GM18873 (cell line): ENCODE measurements at regions not wholly inside any gene's neighbourhood (a gene's known extent, or its start where the extent isn't known, plus 50 kb on each side); places are given as distances from the start of the nearest gene placed in this dataset.

ENCODE experiments used
- ATAC-seq: cut with Tn5 transposase; IDR thresholded peaks from one replicate; pipeline ENCODE4 v1.9.1; 2021; ENCODE audit warnings: mild to moderate bottlenecking, moderate library complexity, moderate number of reproducible peaks; ENCODE audit not compliant: unreplicated experiment, low FRiP score

DNA sequence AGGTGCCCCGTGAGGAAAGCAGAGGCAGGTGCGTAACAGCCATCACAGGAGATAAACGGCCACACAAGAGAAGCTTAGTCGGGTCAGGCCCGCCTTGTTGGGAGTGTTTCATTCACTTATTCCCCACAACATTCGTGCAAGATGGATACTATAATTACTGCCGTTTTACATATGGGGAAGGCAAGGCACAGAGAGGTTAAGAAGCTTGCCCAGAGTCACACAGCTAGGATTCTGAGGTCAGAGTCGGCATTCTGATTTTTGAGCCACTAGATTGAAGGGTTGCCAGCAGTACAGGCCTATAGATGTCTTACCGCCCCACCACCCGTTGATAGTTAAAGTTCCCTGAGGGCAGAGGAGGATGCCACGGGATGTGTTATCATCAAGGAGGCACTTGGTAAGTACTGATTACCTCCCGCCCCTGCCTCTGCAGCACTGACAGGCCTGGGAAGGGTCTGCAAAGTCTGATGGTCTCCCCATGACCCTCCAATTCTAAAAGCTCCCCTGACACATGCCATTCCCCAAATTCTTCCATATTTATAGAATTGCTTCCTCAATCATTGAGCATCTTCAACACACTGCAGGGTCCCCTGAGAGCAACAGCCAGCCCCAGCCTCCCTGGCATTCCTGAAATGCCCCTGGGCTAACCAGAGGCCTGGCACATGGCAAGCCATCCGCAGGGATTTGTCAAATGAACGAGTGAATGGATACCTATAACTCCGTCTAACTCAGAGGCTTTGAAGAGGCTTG is 74.7 kb upstream of the CLDN14 start:
- no peak for ATAC-seq

DNA sequence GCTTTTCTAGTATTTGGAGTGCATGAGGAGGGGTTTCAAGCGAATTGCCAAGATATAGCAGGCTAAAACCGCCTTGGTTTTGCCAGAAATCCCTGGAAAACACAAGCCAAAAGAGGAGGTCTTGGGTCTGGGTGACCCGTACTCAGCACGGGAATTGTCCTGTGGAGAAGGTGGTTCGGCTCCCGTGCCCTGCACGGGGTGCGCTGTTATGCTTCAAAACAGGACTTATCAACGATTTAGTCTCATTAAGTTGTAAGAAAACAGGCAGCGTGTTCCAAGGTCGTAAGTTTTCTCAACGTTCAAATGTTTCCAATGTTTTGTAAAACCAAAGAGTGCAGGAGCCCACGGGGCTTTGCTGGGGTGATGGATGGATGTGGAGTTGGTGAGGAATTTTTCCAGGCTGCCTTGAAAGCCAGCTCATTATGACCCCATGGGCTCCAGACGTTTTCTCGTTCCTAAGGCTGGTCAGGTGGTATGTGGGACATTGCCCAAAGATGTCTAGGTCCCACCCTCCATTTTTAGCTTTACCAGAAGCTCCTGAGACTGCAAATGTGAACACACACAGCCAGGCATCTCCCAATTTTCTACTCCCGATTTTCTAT is 75.4 kb upstream of the CLDN14 start:
- ATAC-seq: no peak

DNA sequence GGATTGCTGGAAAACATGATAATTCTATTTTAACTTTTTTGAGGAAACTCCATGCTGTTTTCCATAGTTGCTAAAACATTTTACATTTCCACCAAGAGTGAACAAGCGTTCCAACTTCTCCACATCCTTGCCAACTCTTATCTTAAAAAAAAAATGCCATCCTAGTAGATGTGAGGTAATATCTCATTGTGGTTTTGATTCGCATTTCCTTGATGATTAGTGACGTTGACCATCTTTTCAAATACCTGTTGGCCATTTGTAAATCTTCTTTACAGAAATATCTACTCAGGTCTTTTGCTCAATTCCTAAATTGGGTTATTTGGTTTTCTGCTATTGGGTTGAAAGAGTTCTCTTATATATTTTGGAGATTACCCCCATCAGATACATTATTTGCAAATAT is 77.4 kb upstream of the CLDN14 start:
- no peak for ATAC-seq

DNA sequence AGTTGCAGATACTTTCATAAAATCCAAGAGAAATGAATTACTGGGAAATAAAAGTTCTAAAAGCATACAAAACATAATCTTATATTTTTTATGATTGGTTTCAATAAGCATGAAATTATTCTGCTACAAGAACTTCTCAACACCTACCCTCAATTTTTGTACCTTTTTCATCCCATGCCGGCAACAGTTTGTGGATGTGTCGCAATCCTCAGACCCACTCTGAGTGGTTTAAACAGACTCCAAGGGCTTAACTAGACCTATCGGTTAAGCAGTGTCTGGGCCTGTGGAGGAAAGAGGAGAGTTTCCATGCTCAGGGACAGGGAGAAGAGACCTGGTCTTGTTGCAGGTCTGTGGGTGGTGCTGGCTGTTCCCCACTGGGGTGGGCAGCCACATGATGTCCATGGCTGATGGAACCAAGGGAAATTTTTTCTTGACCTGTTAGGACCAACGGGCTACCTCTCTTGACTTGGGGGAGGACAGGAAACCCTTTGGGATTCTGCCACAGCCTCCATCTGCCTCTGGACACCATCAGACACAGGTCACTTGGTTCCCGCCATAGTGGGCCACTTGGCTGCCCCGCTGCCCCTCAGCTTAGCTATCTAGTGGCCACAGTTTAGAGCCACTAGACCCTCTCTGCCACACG is 81.1 kb upstream of the CLDN14 start:
- no peak for ATAC-seq

DNA sequence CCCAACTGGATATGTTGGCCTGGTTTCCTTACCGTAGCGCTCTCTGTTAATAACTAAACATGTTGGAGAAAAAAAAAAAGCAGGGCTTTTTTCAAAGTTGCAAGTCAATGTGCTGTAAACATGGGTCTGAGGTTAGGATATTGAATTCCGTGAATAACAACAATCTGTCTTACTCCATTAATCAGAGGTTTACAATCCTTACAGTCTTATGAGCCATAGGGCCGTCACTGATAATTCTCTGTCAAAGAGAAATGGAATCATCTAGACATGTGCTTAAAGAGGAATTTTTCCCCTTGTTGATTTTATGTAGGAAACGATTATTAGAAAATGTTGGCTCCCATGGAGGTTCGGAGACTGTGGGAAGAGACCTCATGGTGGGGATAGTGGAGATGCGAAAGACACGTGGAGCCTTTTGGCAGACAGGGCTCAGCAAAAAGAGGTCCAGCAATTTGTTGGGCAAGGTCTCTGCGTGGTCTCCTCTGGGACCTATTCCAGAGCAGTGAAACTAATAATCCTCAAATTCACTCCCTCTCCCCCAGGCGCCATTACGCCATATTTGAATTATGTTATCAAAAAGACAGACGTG is 83.5 kb upstream of the CLDN14 start:
- no peak for ATAC-seq

DNA sequence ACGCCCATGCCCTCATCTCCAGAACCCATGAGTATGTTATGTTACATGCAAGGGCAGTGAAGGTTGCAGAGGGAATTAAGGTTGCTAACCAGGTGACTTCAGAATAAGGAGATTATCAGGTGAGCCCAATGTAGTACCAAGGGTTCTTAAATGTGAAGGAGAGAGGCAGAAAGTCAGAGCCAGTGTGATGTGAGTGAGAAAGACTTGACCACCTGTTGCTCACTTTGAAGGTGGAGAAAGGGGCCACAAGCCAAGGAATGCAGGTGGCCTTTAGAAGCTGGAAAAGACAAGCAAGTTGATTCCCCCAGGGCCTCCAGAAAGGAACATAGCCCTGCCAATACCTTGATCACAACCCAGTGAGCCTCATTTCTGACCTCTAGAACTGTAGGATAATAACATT is 84.7 kb upstream of the CLDN14 start:
- ATAC-seq: no peak

DNA sequence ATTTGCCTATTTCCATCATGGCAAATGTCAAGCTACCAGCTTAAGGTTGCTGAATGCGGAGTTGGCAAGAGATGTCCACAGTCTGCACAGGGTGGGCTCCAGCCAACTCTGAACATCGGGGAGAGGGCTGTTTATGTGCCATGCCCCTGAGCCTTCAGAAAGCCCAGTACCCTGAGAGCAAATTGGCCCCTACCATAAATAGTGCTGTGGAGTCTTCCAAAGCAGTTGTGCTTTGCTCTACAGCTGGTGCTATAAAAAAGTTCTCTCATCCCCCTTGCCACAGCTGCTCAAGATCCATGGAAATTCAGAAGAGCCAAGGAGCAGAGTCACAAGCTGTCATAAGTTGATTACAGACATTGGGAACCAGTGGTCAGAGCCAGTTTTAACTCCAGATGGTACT is 85.6 kb upstream of the CLDN14 start:
- ATAC-seq: no peak

DNA sequence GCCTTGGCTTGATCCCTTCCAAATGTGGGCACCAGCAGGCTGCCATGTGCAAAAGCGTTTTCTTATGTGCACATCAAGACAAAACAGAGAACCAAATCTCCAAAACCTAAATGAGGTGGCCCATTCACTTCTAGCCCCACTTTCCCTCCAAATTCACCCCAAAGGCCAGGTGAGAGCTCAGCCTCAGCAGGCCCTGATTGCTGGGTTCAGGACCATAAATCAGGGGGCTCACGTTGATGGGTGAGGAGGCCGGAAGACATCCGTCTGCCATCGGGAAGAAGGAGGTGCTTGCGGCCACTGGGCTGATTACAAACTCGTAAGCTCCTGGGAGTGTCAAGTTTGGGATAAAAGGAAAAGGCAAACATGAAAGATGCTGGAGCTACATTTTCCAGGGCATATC is 86.7 kb upstream of the CLDN14 start:
- no peak for ATAC-seq

DNA sequence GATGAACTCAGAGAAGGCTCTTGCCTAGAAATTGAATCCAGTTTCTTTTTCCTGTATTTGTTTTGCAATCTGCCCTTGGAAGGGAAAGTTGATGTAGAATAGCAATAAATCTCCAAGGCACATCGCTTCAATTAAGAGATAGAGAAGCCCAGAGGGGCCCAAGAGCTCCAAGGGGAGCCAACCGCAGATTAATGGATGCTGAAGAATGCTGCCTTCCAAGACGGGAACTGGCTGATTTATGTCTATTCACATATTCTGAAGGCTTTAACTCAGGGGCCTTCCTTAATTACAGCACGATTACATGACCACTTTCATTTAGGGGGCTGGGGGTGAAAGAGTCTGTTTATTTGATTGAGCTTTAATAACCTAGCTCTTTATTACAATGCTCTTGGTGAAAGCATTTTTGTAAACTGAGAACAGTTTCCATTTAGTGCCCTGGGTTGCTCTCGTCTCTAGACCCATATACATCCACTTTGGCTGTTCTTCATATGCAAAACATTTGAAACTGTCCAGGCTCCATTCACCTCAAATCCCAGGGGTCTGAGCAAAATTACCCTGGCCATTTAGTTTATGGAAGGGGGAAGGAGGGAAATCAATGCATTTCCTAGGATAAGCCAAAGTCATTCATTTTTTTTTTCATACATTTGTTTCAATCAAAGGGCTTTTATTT is 87.4 kb upstream of the CLDN14 start:
- ATAC-seq: no peak

DNA sequence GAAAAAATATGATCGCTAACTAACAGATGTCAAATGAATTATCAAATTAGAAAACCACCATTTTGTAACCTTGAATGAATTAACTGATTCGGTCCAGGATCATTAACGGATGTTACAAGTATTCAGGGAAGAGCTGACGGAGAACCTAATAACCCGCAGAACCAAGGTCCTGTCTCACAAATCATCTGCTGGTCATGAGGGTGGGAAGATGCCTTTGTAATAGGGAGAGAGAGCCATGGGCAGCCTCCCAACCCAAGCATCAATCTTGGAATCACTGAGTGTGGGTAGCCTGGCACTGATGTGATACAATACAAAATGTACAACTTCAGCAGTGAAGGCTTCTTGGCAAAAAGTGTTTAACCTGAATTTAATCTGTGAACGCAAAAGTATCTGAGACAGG is 89.6 kb upstream of the CLDN14 start:
- no peak for ATAC-seq

DNA sequence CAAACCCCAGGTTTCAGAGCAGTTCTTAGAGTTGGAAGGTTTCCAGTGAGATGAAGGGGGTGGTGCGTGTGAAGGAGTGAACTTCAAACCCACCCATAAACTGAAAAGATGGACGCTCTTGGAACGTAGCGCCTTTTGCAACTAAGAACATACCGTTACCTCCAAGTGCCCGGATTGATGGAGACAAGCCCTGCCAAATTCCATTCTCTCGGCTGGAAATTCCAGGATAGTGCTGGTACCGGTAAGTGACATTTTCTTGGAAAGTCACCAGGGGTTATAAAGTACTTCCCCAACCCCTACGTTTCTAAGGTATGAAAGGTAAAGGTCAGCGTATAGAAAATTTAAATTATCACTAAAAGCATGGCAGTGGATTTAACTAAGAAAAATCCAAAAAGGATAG is 91.6 kb upstream of the CLDN14 start:
- no peak for ATAC-seq

DNA sequence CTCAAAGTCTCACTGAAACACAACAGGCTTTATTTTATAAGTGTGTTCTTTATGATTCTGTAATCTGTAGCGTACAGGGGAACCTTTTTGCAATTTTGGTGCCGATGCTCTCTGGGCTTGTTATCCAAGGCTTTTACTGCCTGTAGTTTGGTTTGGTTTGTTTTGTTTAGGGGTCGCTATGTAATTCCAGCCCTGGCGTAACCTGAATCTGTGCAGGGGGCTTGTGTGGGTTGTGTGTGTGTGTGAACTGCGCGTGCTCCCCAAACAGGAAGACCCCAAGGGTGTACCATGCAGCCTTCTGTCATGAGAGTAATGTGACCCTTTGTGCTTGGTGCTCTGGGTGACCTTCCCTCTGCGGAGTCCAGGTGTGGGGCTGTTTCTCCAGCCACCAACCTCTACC is 92.1 kb upstream of the CLDN14 start:
- no peak for ATAC-seq

DNA sequence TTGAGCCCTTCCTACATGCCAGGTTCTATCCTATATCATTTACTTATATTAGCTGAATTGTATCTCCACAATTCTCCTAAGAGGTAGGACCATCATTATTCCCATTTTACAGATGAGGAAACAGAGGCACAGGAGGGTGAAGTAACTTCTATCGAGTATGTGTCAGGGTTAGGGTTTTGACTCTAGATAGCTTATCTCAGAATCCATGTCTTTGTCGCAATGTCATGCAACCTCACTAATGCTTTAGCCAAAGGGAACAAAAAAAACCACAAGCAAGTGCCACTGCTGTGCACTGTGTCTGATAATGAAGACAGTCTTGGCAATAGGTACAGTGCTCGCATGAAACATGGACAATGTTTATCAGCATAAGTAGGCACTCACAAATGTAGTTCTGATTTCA is 95.4 kb upstream of the CLDN14 start:
- no peak for ATAC-seq

DNA sequence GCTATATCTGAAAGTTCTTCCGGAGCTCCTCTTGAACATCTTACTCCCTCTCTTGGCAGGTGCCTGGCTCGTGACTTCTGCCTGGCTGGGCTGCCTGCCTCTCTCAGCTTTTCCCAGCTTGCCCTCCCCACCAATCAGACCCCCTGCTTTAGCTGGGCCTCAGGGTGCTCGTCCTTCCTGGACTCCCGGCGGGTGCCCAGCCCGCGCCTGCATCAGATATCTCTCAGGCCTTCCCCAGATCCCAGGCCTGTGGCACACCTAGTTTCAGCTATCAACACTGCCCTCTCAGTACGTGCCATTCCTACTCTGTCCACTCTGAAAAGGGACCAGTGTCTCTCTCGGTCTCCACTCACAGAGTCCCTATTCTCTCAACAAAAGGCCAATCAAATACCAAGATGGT is 96.5 kb upstream of the CLDN14 start:
- no peak for ATAC-seq

DNA sequence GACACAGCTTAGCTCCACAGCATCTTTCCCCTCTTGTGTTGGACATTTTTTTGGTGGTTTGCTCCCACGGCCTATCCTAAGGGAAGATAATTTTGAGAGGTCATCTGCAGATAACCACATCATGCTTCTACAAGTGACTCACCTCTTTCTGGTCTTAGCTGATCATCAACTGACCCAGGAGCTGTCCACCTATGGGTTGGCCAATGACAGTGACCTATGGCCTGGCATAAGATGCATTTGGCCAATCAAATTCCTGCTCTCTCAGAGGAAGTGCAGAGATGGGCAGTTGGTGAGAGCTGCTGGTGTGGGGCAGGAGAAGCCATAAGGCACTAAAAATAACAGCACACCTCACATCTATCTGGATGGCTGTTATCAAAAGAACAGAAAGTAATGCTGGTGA is 100.0 kb upstream of the CLDN14 start:
- no peak for ATAC-seq

DNA sequence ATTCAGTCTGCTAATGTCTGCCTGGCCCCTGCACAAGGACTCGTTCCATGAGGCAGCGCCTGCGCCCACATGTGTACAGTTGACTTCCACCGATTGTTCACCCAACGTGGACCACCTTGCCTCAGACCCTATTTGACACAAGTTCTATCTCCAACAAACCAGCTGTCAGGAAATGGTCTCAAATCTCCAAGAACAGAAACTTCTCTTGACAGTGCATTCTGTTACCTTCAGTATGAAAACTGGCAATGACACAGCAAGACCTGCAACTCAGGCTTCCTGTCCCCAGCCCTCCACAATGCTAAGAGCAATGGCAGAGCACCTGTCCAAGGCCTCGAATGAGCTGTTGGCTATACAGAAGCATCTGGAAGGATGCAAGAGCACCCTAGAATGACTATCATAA is 102.3 kb upstream of the CLDN14 start:
- no peak for ATAC-seq

DNA sequence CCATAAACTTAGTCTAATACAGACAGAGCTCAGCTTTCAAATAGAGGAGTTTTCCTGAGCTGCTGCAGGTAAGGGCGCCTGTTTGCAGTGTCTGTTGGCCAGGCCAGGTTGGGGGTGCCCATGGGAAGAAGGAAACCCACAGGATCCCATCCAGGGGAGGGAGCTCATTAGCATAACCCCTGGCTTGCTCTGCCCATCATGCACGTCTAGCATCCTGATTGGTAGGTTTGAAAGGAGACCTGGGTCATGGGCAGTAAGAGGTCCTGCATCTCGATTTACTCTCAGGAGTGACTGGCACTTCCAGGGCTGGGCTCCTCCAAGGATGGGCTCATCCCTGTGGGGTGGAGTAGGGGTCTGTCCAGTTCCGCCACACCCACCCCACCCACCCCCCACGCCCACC is 103.7 kb upstream of the CLDN14 start:
- no peak for ATAC-seq

DNA sequence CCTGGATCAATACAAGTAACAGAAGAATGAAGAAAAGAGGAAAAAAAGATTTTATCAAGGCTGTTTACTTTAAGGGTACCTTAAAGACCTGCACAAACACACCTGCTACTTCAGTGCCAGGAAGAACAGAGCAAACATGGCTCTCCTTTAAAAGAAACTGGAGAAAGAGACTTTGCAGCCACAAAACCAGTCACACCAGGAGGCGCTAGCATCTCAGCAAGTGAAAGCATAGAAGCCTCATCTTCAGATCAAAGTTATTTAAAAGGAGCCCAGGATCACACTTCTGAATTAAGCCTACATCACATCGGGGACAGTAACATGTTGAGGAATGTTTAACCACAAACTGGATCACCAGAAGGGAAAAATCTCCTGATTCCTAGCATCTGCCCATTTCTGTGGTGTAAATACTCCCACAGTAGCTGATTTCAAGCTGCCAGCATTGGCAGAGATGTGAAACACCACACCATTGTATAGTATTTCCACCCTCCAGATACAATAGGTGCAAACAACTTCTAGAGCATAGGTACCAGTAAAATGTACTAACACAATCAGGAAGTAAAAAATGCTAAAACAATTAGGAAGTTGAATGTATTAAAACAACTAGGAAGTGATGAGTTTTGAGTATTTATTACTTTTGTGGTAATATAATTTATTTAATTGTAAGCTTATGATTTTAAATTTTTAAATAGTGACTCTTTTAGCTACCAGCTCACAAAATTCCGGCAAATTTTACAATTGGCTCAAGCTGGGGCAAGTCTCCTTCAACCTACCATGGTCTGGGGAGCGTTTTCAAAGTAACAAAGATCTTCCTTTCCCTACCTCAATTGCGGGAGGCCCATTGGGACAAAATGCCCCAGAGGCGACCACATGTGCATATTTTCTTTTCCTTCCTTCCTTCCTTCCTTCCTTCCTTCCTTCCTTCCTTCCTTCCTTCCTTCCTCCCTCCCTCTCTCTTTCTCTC is 105.3 kb upstream of the CLDN14 start:
- no peak for ATAC-seq

DNA sequence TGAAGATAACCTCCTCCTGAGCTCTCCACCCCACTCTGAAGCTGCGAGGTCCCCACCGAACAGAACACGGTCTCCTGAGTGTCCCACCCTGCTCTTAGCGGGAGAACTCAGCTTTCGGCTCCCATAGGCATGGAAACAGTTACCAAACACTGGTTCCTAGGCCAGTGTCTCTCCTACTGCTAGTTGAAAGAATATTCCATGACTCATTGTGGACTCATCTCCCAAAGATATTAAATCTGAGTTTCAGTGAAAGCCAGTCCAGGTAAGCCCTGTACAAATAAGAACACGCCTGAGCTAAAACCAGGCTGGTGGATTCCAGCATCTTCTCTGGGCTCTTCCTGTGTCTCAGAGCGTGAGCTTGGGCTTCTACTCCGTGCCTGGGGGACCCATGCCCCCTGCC is 107.5 kb upstream of the CLDN14 start:
- ATAC-seq: no peak

DNA sequence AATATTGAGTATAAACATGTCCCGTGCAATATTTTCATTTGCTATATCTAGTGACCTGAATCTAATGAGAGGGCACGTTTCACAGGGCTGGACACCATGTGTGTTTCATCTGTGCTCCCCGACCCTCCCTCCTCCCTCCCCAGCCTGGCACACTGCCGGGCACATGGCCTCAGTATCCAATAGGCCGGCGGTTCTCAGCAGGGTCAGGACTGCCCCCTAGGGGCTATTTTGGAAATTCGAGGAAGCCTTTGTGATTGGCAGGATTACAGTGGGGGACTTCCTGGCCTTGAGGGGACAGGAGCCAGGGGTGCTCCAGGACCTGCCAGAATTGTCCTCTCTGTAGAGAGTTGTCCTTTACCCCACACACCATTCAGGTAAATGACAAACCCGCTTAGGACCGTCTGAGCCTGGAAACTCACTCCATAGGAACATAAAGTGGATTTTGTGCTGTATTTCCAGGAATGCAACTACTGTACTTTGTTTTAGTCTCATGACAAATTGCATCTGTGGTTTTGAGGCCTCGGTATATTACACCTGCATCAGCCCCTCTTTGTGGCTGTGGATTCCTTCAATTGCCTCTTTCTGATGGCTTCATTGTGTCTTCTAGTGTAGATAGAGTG is 109.5 kb upstream of the SIM2 start:
- no peak for ATAC-seq
